ENCODE measurements at regions not wholly inside any gene's neighbourhood (a gene's known extent, or its start where the extent isn't known, plus 50 kb on each side); places are given as distances from the start of the nearest gene placed in this dataset.

- no peak for DNase-seq (ENCODE audit: extremely low read depth, low read depth)
- TF ChIP-seq CTCF (IDR thresholded peaks at IDR 0.05; ENCODE audit: low read depth, low read length): no peak
Measured at GRCh38 chr10:27451054-27451453, 53.0 kb upstream of the RAB18 start.

DNA sequence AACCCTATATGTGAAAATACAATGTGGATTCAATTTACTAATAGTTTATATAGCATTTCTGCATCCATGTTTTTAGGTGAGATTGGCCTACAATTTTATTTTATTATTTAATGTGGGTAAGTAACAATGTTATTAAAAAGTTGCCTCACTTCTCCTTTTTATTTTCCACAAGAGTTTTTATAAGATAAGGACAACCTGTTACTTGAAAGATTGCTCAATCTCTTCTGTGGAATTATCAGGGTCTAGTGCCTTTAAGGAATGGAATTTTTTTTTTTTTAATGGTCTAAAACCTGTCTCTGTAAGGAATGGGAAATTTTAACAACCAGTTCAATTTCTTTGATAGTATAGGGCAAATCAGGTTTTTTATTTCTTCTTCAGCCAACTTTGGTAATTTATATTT is 53.9 kb upstream of the RAB18 start:
- DNase-seq (ENCODE audit: extremely low read depth, low read depth): no peak
- no peak for TF ChIP-seq CTCF (IDR thresholded peaks at IDR 0.05; ENCODE audit: low read depth, low read length)

- no peak for DNase-seq (ENCODE audit: extremely low read depth, low read depth)
- TF ChIP-seq CTCF (IDR thresholded peaks at IDR 0.05; ENCODE audit: low read depth, low read length): no peak
Measured at GRCh38 chr10:27449571-27449970, 54.5 kb upstream of the RAB18 start.

GRCh38 chr10:27448921-27449320 is 55.2 kb upstream of the RAB18 start:
- DNase-seq (ENCODE audit: extremely low read depth, low read depth): no peak
- TF ChIP-seq CTCF (IDR thresholded peaks at IDR 0.05; ENCODE audit: low read depth, low read length): no peak

GRCh38 chr10:27447540-27447939 is 56.6 kb upstream of the RAB18 start:
- no peak for TF ChIP-seq CTCF (IDR thresholded peaks at IDR 0.05; ENCODE audit: low read depth, low read length)
- no peak for DNase-seq (ENCODE audit: extremely low read depth, low read depth)

GRCh38 chr10:27446091-27446918 is 57.8 kb upstream of the RAB18 start:
- DNase-seq (ENCODE audit: extremely low read depth, low read depth): peak; percentile 49

More at GRCh38 chr10:27446091-27446918, 57.8 kb upstream of the RAB18 start:
- TF ChIP-seq CTCF (IDR thresholded peaks at IDR 0.05; ENCODE audit: low read depth, low read length): peak; percentile 38

All from AG09319 (cell line).